Neuronal stem cell (in vitro differentiated cells): ENCODE measurements at regions not wholly inside any gene's neighbourhood (a gene's known extent, or its start where the extent isn't known, plus 50 kb on each side); places are given as distances from the start of the nearest gene placed in this dataset.

Source experiments
- DNase-seq: peaks from one replicate; pipeline ENCODE4 v3.0.0-alpha.2; 2013; ENCODE audit warnings: low spot score
- H2AFZ ChIP-seq: one replicate; pipeline ENCODE4 v1.6.1; 2013; ENCODE audit warnings: mild to moderate bottlenecking, low read length, inconsistent platforms
- H2AK5ac ChIP-seq: 2 replicates; pipeline ENCODE4 v1.6.1; 2013; ENCODE audit warnings: low read depth, mild to moderate bottlenecking, inconsistent platforms, low read length, moderate library complexity, mixed read lengths
- H2BK120ac ChIP-seq: 2 replicates; pipeline ENCODE4 v1.6.1; 2013; ENCODE audit warnings: low read depth, mild to moderate bottlenecking, inconsistent platforms, low read length, moderate library complexity, mixed read lengths
- H2BK12ac ChIP-seq: one replicate; pipeline ENCODE4 v1.6.1; 2013; ENCODE audit warnings: low read length, inconsistent platforms
- H2BK15ac ChIP-seq: 2 replicates; pipeline ENCODE4 v1.6.1; 2013; ENCODE audit warnings: mild to moderate bottlenecking, low read length, inconsistent platforms, mixed read lengths
- H2BK5ac ChIP-seq: one replicate; pipeline ENCODE4 v1.6.1; 2013; ENCODE audit warnings: inconsistent platforms, mild to moderate bottlenecking, low read length, moderate library complexity
- H3K14ac ChIP-seq: one replicate; pipeline ENCODE4 v1.6.1; 2013; ENCODE audit warnings: low read length, inconsistent platforms
- H3K18ac ChIP-seq: 2 replicates; pipeline ENCODE4 v1.6.1; 2013; ENCODE audit warnings: low read length, inconsistent platforms
- H3K23ac ChIP-seq: 2 replicates; pipeline ENCODE4 v1.6.1; 2013; ENCODE audit warnings: low read depth, mild to moderate bottlenecking, mixed read lengths, low read length, inconsistent platforms; ENCODE audit not compliant: poor library complexity
- H3K27ac ChIP-seq: replicated peaks from 3 replicates; pipeline ENCODE4 v1.5.1; 2013; ENCODE audit warnings: low read length, inconsistent platforms
- H3K27me3 ChIP-seq, 3 experiments: 2 replicates each; pipeline ENCODE4 v1.6.1; 2013; ENCODE audit warnings: low read length in 3 of 3, mild to moderate bottlenecking in 2 of 3, inconsistent platforms in 1 of 3, low read depth in 1 of 3, mixed read lengths in 1 of 3, moderate library complexity in 1 of 3; ENCODE audit not compliant: control insufficient read depth in 3 of 3, insufficient read depth in 3 of 3
- H3K36me3 ChIP-seq, 2 donors: replicated peaks in 1 of 2; 2 replicates each; pipeline ENCODE4 v1.6.1; 2013; ENCODE audit warnings: low read length in 2 of 2; ENCODE audit not compliant: control insufficient read depth in 2 of 2, insufficient read depth in 2 of 2
- H3K4ac ChIP-seq: 2 replicates; pipeline ENCODE4 v1.6.1; 2013; ENCODE audit warnings: inconsistent platforms, mild to moderate bottlenecking, low read length, moderate library complexity
- H3K4me1 ChIP-seq, 2 donors: 1 replicate in 1 of 2; 2 replicates in 1 of 2; pipeline ENCODE4 v1.6.1; 2013; ENCODE audit warnings: low read length in 2 of 2, low read depth in 1 of 2; ENCODE audit not compliant: control insufficient read depth in 2 of 2, insufficient read depth in 1 of 2
- H3K4me2 ChIP-seq: one replicate; pipeline ENCODE4 v1.6.1; 2013; ENCODE audit warnings: mild to moderate bottlenecking, low read length, inconsistent platforms; ENCODE audit not compliant: insufficient read depth, poor library complexity, severe bottlenecking
- H3K4me3 ChIP-seq, 2 donors: 2 replicates each; pipeline ENCODE4 v1.5.1; 2013; ENCODE audit warnings: low read length in 2 of 2, mild to moderate bottlenecking in 2 of 2, inconsistent platforms in 1 of 2, moderate library complexity in 1 of 2
- H3K79me1 ChIP-seq: one replicate; pipeline ENCODE4 v1.6.1; 2013; ENCODE audit warnings: low read depth, mild to moderate bottlenecking, inconsistent platforms, low read length, moderate library complexity
- H3K9ac ChIP-seq: one replicate; pipeline ENCODE4 v1.6.1; 2013; ENCODE audit warnings: mild to moderate bottlenecking, low read depth, low read length, inconsistent platforms; ENCODE audit not compliant: poor library complexity
- H3K9me3 ChIP-seq, 2 donors: replicated peaks in 1 of 2; 2 replicates each; pipeline versions ENCODE3 to v1.6.1; 2013; ENCODE audit warnings: low read length in 2 of 2, mild to moderate bottlenecking in 2 of 2, inconsistent platforms in 1 of 2, low read depth in 1 of 2, mixed read lengths in 1 of 2, moderate library complexity in 1 of 2; ENCODE audit not compliant: control insufficient read depth in 2 of 2, insufficient read depth in 1 of 2
- H4K8ac ChIP-seq: one replicate; pipeline ENCODE4 v1.6.1; 2013; ENCODE audit warnings: low read depth, mild to moderate bottlenecking, inconsistent platforms, low read length, moderate library complexity
- H4K91ac ChIP-seq: one replicate; pipeline ENCODE4 v1.6.1; 2013; ENCODE audit warnings: low read length, low read depth, mild to moderate bottlenecking, inconsistent platforms; ENCODE audit not compliant: poor library complexity
- WGBS, 2 donors: extraction: QIAGEN DNeasy Blood & Tissue Kit; methylation state at CpG; one replicate each; pipeline ENCODE4 v1.1.7; 2013; ENCODE audit warnings: missing lambda C conversion rate in 2 of 2, mixed read lengths in 1 of 2; ENCODE audit not compliant: insufficient read length in 2 of 2, insufficient replicate concordance in 1 of 2; ENCODE audit errors: extremely low coverage in 2 of 2; 5-methylcytosine and 5-hydroxymethylcytosine counted together

- H2AFZ ChIP-seq: no peak overlapping the region
- peaks cover 0 to 3% of the 10 kb centered on the region in 2 donors for H3K9me3 ChIP-seq
- no peaks in the 10 kb centered on the region for H3K79me1 ChIP-seq
- H3K23ac ChIP-seq: no peak overlapping the region
- no peak overlapping the region for H3K14ac ChIP-seq
- H4K91ac ChIP-seq: no peak overlapping the region
- peaks cover 0 to 12% (median 0%) of the 10 kb centered on the region in 3 experiments for H3K27me3 ChIP-seq
- no peak overlapping the region for H2AK5ac ChIP-seq
- H3K36me3 ChIP-seq: no peaks in the 10 kb centered on the region
- no peak overlapping the region for H4K8ac ChIP-seq
- H2BK120ac ChIP-seq: no peak overlapping the region
- no peak overlapping the region for H2BK5ac ChIP-seq
- H3K27ac ChIP-seq: no peak overlapping the region
- no CpG with 5 or more reads among the region's 3 CpGs for WGBS, 2 donors
- H2BK12ac ChIP-seq: no peak overlapping the region
- DNase-seq: no peak
- no peak overlapping the region for H3K9ac ChIP-seq
- H3K4me3 ChIP-seq: no peak overlapping the region
- H3K18ac ChIP-seq: no peak overlapping the region
- H3K4me2 ChIP-seq: no peak overlapping the region
- no peaks in the 10 kb centered on the region for H3K4me1 ChIP-seq
- H3K4ac ChIP-seq: no peak overlapping the region
- H2BK15ac ChIP-seq: no peak overlapping the region
Measured at GRCh38 chr11:130616573-130616972, 168.1 kb downstream of the ADAMTS15 start.

GRCh38 chr11:130617001-130617400, 168.6 kb downstream of the ADAMTS15 start:
- Histone ChIP-seq H3K14ac (no peak overlapping the region), H3K27me3 (peaks cover 0 to 12% (median 0%) of the 10 kb centered on the region in 3 experiments), H3K4me1 (no peaks in the 10 kb centered on the region), H3K9ac (no peak overlapping the region), H2AK5ac (no peak overlapping the region), H2BK15ac (no peak overlapping the region), H3K4me3 (no peak overlapping the region), H2BK5ac (no peak overlapping the region), H3K36me3 (no peaks in the 10 kb centered on the region), H3K18ac (no peak overlapping the region), H3K79me1 (no peaks in the 10 kb centered on the region), H3K9me3 (peaks cover 0 to 3% of the 10 kb centered on the region in 2 donors), H4K8ac (no peak overlapping the region), H2BK120ac (no peak overlapping the region), H2BK12ac (no peak overlapping the region), H3K4me2 (no peak overlapping the region), H3K4ac (no peak overlapping the region), H4K91ac (no peak overlapping the region), H2AFZ (no peak overlapping the region), H3K23ac (no peak overlapping the region), H3K27ac (no peak overlapping the region)
- no peak for DNase-seq
- no CpG with 5 or more reads among the region's 5 CpGs for WGBS, 2 donors

- H3K79me1 ChIP-seq: no peaks in the 10 kb centered on the region
- peaks cover 0 to 3% of the 10 kb centered on the region in 2 donors for H3K9me3 ChIP-seq
- no peak overlapping the region for H3K23ac ChIP-seq
- no peak overlapping the region for H4K8ac ChIP-seq
- H2AFZ ChIP-seq: no peak overlapping the region
- no peak overlapping the region for H3K18ac ChIP-seq
- H2BK12ac ChIP-seq: no peak overlapping the region
- H3K27ac ChIP-seq: no peak overlapping the region
- H2AK5ac ChIP-seq: no peak overlapping the region
- no peak overlapping the region for H3K9ac ChIP-seq
- no CpG with 5 or more reads among the region's 4 CpGs for WGBS, 2 donors
- no peak overlapping the region for H3K14ac ChIP-seq
- H3K27me3 ChIP-seq: peaks cover 0 to 2% (median 0%) of the 10 kb centered on the region in 3 experiments
- H2BK15ac ChIP-seq: no peak overlapping the region
- H3K4me3 ChIP-seq: no peak overlapping the region
- peaks cover 0 to 6% of the 10 kb centered on the region in 2 donors for H3K4me1 ChIP-seq
- no peak overlapping the region for H4K91ac ChIP-seq
- H2BK5ac ChIP-seq: no peak overlapping the region
- H2BK120ac ChIP-seq: no peak overlapping the region
- no peak overlapping the region for H3K4me2 ChIP-seq
- DNase-seq: no peak
- H3K4ac ChIP-seq: no peak overlapping the region
- no peaks in the 10 kb centered on the region for H3K36me3 ChIP-seq
Measured at GRCh38 chr11:130620548-130620947, 172.1 kb downstream of the ADAMTS15 start.

GRCh38 chr11:130622141-130622542, 173.7 kb downstream of the ADAMTS15 start:
- Histone ChIP-seq H4K91ac (no peak overlapping the region), H3K79me1 (no peaks in the 10 kb centered on the region), H2BK12ac (no peak overlapping the region), H3K18ac (no peak overlapping the region), H3K23ac (no peak overlapping the region), H2BK15ac (no peak overlapping the region), H3K4me2 (no peak overlapping the region), H3K4me3 (no peak overlapping the region), H2BK5ac (no peak overlapping the region), H3K14ac (no peak overlapping the region), H2AFZ (no peak overlapping the region), H4K8ac (no peak overlapping the region), H3K27me3 (no peaks in the 10 kb centered on the region), H2AK5ac (no peak overlapping the region), H3K27ac (no peak overlapping the region), H3K9ac (no peak overlapping the region), H3K4me1 (peaks cover 0 to 6% of the 10 kb centered on the region in 2 donors), H3K36me3 (no peaks in the 10 kb centered on the region), H3K9me3 (peaks cover 0 to 3% of the 10 kb centered on the region in 2 donors), H3K4ac (no peak overlapping the region), H2BK120ac (no peak overlapping the region)
- WGBS, 2 donors: no CpG with 5 or more reads among the region's 5 CpGs
- DNase-seq: no peak
